Liver (tissue), 8 donors: ENCODE measurements at regions not wholly inside any gene's neighbourhood (a gene's known extent, or its start where the extent isn't known, plus 50 kb on each side); places are given as distances from the start of the nearest gene placed in this dataset.

Experiments
- DNase-seq: peaks from one replicate; pipeline ENCODE4 v3.0.0-alpha.2; 2017; ENCODE audit warnings: low spot score
- H3K27ac ChIP-seq, 2 donors: one replicate each; pipeline ENCODE4 v1.7.0; 2013; ENCODE audit warnings: inconsistent platforms in 2 of 2, low read length in 2 of 2, control low read depth in 1 of 2, low read depth in 1 of 2, mild to moderate bottlenecking in 1 of 2
- H3K27me3 ChIP-seq, 4 donors: one replicate each; pipeline versions ENCODE4 v1.6.1 to v1.7.0; 2013; ENCODE audit warnings: low read length in 3 of 4, inconsistent platforms in 1 of 4, mild to moderate bottlenecking in 1 of 4, moderate library complexity in 1 of 4; ENCODE audit not compliant: control insufficient read depth in 4 of 4, insufficient read depth in 4 of 4
- H3K36me3 ChIP-seq, 4 donors: one replicate each; pipeline versions ENCODE4 v1.6.1 to v1.7.0; 2013; ENCODE audit warnings: low read length in 3 of 4, mild to moderate bottlenecking in 3 of 4, low read depth in 1 of 4, moderate library complexity in 1 of 4; ENCODE audit not compliant: control insufficient read depth in 4 of 4, insufficient read depth in 3 of 4
- H3K4me1 ChIP-seq, 4 donors: one replicate each; pipeline versions ENCODE4 v1.6.1 to v1.7.0; 2013; ENCODE audit warnings: low read length in 3 of 4, mild to moderate bottlenecking in 3 of 4, moderate library complexity in 1 of 4; ENCODE audit not compliant: control insufficient read depth in 4 of 4, insufficient read depth in 4 of 4
- H3K4me3 ChIP-seq, 3 donors: one replicate each; pipeline versions ENCODE4 v1.6.1 to v1.7.0; 2013; ENCODE audit warnings: low read length in 3 of 3, control low read depth in 1 of 3, low read depth in 1 of 3, mild to moderate bottlenecking in 1 of 3
- H3K9ac ChIP-seq, 2 donors: one replicate each; pipeline ENCODE4 v1.7.0; 2013; ENCODE audit warnings: low read length in 2 of 2, mild to moderate bottlenecking in 2 of 2, moderate library complexity in 2 of 2, control low read depth in 1 of 2, low read depth in 1 of 2
- H3K9me3 ChIP-seq, 4 donors: one replicate each; pipeline versions ENCODE4 v1.6.1 to v1.7.0; 2013; ENCODE audit warnings: low read length in 3 of 4; ENCODE audit not compliant: control insufficient read depth in 4 of 4
- EGR1 ChIP-seq, 2 donors: IDR thresholded peaks; 2 replicates each; pipeline ENCODE4 v1.6.1; 2016 to 2018; ENCODE audit warnings: antibody characterized with exemption in 2 of 2, low read depth in 2 of 2
- FOXA1 ChIP-seq: IDR thresholded peaks from 2 replicates; pipeline ENCODE4 v1.6.1; 2016; ENCODE audit warnings: antibody characterized with exemption
- FOXA2 ChIP-seq: IDR thresholded peaks from 2 replicates; pipeline ENCODE4 v1.6.1; 2016; ENCODE audit warnings: antibody characterized with exemption
- HNF4A ChIP-seq, 2 donors: conservative IDR thresholded peaks; 2 replicates each; pipeline ENCODE4 v1.6.1; 2016; ENCODE audit warnings: antibody characterized with exemption in 2 of 2, mild to moderate bottlenecking in 2 of 2
- HNF4G ChIP-seq: IDR thresholded peaks from 2 replicates; pipeline ENCODE4 v1.6.1; 2016; ENCODE audit warnings: antibody characterized with exemption
- JUND ChIP-seq, 2 donors: IDR thresholded peaks; 2 replicates each; pipeline ENCODE4 v1.6.1; 2016; ENCODE audit warnings: antibody characterized with exemption in 2 of 2
- NR2F2 ChIP-seq: IDR thresholded peaks from 2 replicates; pipeline ENCODE4 v1.6.1; 2016; ENCODE audit warnings: antibody characterized with exemption
- RAD21 ChIP-seq, 2 donors: IDR thresholded peaks; 2 replicates each; pipeline ENCODE4 v1.6.1; 2016; ENCODE audit warnings: antibody characterized with exemption in 2 of 2, mild to moderate bottlenecking in 2 of 2
- SP1 ChIP-seq: IDR thresholded peaks from 2 replicates; pipeline ENCODE4 v1.6.1; 2018; ENCODE audit warnings: antibody characterized with exemption, mild to moderate bottlenecking
- TAF1 ChIP-seq: conservative IDR thresholded peaks from 2 replicates; pipeline ENCODE4 v1.6.1; 2016; ENCODE audit warnings: antibody characterized with exemption, mild to moderate bottlenecking
- YY1 ChIP-seq: IDR thresholded peaks from 2 replicates; pipeline ENCODE4 v1.6.1; 2016; ENCODE audit warnings: antibody characterized with exemption, mild to moderate bottlenecking
- WGBS: extraction: QIAGEN DNeasy Blood & Tissue Kit; methylation state at CpG from one replicate; pipeline ENCODE4 v1.1.7; 2013; 5-methylcytosine and 5-hydroxymethylcytosine counted together
- TF ChIP-seq, protein P1 (sequence below): IDR thresholded peaks from 2 replicates; pipeline ENCODE4 v1.6.1; 2016; ENCODE audit warnings: antibody characterized with exemption
- TF ChIP-seq, protein P2 (sequence below): IDR thresholded peaks from 2 replicates; pipeline ENCODE4 v1.6.1; 2016; ENCODE audit warnings: antibody characterized with exemption, mild to moderate bottlenecking
- TF ChIP-seq, protein P3 (sequence below): fragments of 150-350 bp; IDR thresholded peaks from 2 replicates; pipeline ENCODE4 v1.5.1; 2017; ENCODE audit warnings: improper control_type of control experiment, low read depth, low read length; ENCODE audit not compliant: missing input control
- donor health status: healthy.
- donor health status: healthy.
- donor health status: healthy.
- donor health status: healthy.
- donor health status: healthy.

DNA sequence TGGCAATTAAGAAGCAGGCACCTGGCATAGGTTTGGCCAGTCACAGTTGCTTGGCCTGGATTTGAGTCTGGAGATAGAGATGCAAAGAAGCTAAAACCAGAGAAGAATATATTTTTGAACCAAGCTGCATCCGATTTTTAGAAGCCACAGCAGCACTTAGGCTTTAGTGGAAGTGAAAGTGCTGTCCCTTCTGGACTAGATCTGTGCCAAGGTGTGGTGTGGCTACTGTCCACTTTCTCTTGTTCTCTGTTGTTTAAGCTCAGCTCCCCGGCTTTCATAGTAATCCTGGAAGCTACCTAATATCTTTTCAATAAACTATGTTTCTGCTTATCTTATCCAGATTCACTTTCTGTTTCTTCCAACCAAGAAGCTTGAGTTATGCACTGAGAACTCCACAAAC, 183.4 kb upstream of the THRB start (continued):
- TF ChIP-seq SP1 = no peak

DNA sequence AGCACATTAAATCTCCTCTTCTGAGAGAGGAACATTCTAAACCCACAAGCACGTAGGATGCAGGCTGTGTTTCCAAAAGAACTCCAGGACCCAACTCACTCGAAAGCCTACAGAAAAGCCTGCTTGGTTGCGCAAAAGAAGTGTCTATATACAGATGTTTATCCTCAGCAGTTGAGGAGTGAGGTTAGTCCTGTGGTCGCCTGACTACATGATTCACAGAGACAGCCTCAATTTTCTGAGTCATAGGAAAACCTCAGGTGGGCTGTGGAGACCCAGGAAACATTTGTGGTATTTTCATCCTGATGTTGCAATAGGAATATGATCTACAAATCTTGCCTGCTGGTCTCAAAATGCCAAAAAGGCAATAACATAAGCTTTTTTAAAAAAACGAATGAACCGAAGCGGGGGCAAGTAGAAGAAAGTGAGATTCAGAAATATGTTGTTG, 183.8 kb upstream of the THRB start:
- H3K36me3 ChIP-seq = no peaks in the 10 kb centered on the region
- no peak for DNase-seq
- WGBS = 71% methylated on average over 7 of the region's 7 CpGs
- TF ChIP-seq YY1 = no peak
- no peak for TF ChIP-seq SP1
- no peak for TF ChIP-seq NR2F2
- TF ChIP-seq JUND (IDR thresholded peaks at IDR 0.05) = no peak
- no peak for TF ChIP-seq HNF4G
- TF ChIP-seq EGR1 (IDR thresholded peaks at IDR 0.05; ENCODE audit: low read depth in 2 of 2) = no peak
- TF ChIP-seq TAF1 = no peak
- TF ChIP-seq FOXA1 = no peak
- TF ChIP-seq RAD21 (IDR thresholded peaks at IDR 0.05) = no peak
- TF ChIP-seq HNF4A (conservative IDR thresholded peaks at IDR 0.05) = no peak
- TF ChIP-seq, protein P1, sequence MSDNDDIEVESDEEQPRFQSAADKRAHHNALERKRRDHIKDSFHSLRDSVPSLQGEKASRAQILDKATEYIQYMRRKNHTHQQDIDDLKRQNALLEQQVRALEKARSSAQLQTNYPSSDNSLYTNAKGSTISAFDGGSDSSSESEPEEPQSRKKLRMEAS = no peak
- TF ChIP-seq FOXA2 = no peak
- no peak overlapping the region for H3K9ac ChIP-seq
- H3K4me1 ChIP-seq = peaks cover 0 to 5% (median 1%) of the 10 kb centered on the region in 4 donors
- no peak overlapping the region for H3K4me3 ChIP-seq
- no peaks in the 10 kb centered on the region for H3K9me3 ChIP-seq
- H3K27me3 ChIP-seq = no peaks in the 10 kb centered on the region
- H3K27ac ChIP-seq = no peak overlapping the region

DNA sequence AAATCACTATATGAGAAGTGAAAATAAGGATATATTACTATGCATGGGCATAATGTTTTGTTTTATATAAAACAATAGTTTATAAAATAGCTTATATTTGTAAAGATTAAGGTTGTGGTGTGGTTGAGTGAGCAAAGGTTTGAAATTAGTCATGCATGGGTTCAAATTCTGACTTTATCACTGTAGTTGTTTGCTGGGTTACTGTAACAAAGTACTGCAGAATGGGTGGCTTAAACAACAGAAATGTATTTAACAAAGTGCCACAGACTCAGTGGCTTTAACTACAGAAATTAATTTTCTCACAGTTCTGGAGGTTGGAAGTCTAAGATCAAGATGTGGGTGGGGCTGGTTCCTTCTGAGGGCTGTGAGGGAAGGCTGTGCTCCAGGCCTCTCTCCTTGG, 184.8 kb upstream of the THRB start:
- H3K4me3 ChIP-seq = no peak overlapping the region
- no peak overlapping the region for H3K9ac ChIP-seq
- no peaks in the 10 kb centered on the region for H3K27me3 ChIP-seq
- H3K9me3 ChIP-seq = no peaks in the 10 kb centered on the region
- H3K4me1 ChIP-seq = peaks cover 0 to 9% (median 4%) of the 10 kb centered on the region in 4 donors
- TF ChIP-seq, protein P2, sequence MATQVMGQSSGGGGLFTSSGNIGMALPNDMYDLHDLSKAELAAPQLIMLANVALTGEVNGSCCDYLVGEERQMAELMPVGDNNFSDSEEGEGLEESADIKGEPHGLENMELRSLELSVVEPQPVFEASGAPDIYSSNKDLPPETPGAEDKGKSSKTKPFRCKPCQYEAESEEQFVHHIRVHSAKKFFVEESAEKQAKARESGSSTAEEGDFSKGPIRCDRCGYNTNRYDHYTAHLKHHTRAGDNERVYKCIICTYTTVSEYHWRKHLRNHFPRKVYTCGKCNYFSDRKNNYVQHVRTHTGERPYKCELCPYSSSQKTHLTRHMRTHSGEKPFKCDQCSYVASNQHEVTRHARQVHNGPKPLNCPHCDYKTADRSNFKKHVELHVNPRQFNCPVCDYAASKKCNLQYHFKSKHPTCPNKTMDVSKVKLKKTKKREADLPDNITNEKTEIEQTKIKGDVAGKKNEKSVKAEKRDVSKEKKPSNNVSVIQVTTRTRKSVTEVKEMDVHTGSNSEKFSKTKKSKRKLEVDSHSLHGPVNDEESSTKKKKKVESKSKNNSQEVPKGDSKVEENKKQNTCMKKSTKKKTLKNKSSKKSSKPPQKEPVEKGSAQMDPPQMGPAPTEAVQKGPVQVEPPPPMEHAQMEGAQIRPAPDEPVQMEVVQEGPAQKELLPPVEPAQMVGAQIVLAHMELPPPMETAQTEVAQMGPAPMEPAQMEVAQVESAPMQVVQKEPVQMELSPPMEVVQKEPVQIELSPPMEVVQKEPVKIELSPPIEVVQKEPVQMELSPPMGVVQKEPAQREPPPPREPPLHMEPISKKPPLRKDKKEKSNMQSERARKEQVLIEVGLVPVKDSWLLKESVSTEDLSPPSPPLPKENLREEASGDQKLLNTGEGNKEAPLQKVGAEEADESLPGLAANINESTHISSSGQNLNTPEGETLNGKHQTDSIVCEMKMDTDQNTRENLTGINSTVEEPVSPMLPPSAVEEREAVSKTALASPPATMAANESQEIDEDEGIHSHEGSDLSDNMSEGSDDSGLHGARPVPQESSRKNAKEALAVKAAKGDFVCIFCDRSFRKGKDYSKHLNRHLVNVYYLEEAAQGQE = no peak
- TF ChIP-seq TAF1 = no peak
- no peak for DNase-seq
- no peak overlapping the region for H3K27ac ChIP-seq
- H3K36me3 ChIP-seq = no peaks in the 10 kb centered on the region

DNA sequence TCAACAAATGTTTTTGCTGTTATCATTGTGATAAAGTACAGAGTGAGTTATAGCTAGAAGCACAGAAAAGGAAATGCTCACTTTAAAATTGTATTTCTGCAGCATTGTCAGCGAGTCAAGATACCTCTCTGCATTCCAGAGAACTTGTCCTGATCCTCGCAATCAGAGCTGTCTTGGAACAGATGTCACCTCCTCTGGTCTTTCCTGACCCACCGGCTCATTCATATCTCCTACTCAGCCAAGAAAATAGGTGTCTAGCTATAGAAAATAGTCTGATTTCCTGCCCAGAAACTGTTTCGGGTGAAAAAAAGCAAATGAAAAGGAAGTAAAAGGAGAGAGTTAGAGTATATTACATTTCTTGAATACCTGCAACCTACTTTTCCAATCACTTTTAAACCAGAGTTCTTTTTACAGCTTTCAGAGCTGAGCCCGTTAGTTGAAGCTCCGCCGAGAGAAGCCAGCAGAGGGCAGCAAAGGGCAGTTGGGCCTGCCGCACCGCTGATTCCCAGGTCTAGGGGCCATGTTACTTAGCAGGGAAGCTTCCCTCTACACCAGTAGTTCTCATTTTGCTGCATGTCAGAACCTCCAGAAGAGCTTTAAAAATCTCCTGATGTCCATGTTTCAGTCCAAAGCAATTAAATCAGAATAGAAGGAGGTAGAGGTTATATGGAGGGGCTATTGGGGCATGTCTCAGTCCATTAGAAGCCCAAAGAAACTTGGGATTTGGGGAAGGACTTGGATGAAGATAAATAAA, 185.7 kb upstream of the THRB start:
- no peak overlapping the region for H3K27ac ChIP-seq
- peak; percentile 77 for DNase-seq
- no peak overlapping the region for H3K4me3 ChIP-seq
- TF ChIP-seq FOXA2 (no peak), YY1 (peak; percentile 36), RAD21 (IDR thresholded peaks at IDR 0.05) (peak; percentile 70 to 85)
- TF ChIP-seq, protein P3, sequence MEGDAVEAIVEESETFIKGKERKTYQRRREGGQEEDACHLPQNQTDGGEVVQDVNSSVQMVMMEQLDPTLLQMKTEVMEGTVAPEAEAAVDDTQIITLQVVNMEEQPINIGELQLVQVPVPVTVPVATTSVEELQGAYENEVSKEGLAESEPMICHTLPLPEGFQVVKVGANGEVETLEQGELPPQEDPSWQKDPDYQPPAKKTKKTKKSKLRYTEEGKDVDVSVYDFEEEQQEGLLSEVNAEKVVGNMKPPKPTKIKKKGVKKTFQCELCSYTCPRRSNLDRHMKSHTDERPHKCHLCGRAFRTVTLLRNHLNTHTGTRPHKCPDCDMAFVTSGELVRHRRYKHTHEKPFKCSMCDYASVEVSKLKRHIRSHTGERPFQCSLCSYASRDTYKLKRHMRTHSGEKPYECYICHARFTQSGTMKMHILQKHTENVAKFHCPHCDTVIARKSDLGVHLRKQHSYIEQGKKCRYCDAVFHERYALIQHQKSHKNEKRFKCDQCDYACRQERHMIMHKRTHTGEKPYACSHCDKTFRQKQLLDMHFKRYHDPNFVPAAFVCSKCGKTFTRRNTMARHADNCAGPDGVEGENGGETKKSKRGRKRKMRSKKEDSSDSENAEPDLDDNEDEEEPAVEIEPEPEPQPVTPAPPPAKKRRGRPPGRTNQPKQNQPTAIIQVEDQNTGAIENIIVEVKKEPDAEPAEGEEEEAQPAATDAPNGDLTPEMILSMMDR = peak; percentile 69
- no peaks in the 10 kb centered on the region for H3K27me3 ChIP-seq
- WGBS = 30% methylated on average over 9 of the region's 9 CpGs
- peaks cover 0 to 9% (median 4%) of the 10 kb centered on the region in 4 donors for H3K4me1 ChIP-seq
- no peaks in the 10 kb centered on the region for H3K36me3 ChIP-seq
- no peaks in the 10 kb centered on the region for H3K9me3 ChIP-seq
- H3K9ac ChIP-seq = no peak overlapping the region
